ENCODE measurements at regions not wholly inside any gene's neighbourhood (a gene's known extent, or its start where the extent isn't known, plus 50 kb on each side); places are given as distances from the start of the nearest gene placed in this dataset.

GRCh38 chr20:56989516-56989915 lies 276.9 kb downstream of the BMP7 start (continued):
- TF ChIP-seq CEBPB (IDR thresholded peaks at IDR 0.05; ENCODE audit: low read depth) (no peak), ZFX (IDR thresholded peaks at IDR 0.05) (no peak), SRF (IDR thresholded peaks at IDR 0.05; ENCODE audit: low read depth) (no peak)

- intact Hi-C loops (cut with micrococcal nuclease): no loop called here
- Histone ChIP-seq H3K4me2 (ENCODE audit: low read length) (no peak overlapping the region), H3K4me3 (replicated peaks in 1 of 2; ENCODE audit: low read depth in 1 of 2, low read length in 2 of 2) (no peak overlapping the region), H3K27me3 (ENCODE audit: insufficient read depth, low read length) (no peaks in the 10 kb centered on the region), H3K9ac (ENCODE audit: low read length) (no peak overlapping the region), H3K36me3 (ENCODE audit: control insufficient read depth in 1 of 2, insufficient read depth in 2 of 2, low read length in 2 of 2) (no peaks in the 10 kb centered on the region), H3K9me3 (ENCODE audit: control insufficient read depth in 1 of 2, insufficient read depth in 1 of 2, low read depth in 1 of 2, low read length in 2 of 2) (peaks cover 0 to 2% of the 10 kb centered on the region in 2 experiments; a peak in 1 of 4 replicates), H3K4me1 (ENCODE audit: control insufficient read depth in 1 of 2, insufficient read depth in 2 of 2, low read length in 2 of 2) (peaks cover 0 to 2% of the 10 kb centered on the region in 2 experiments; a peak in 2 of 4 replicates), H2AFZ (ENCODE audit: low read depth, low read length, poor library complexity, severe bottlenecking) (no peak overlapping the region), H3K9me2 (ENCODE audit: insufficient read depth) (no peaks in the 10 kb centered on the region), H3K27ac (ENCODE audit: low read depth, low read length) (no peak overlapping the region), H4K20me1 (ENCODE audit: insufficient read depth) (no peaks in the 10 kb centered on the region), H3K79me2 (ENCODE audit: insufficient read depth, low read length) (no peaks in the 10 kb centered on the region)
- TF ChIP-seq CEBPB (IDR thresholded peaks at IDR 0.05; ENCODE audit: low read depth) (no peak), EZH2phosphoT487 (IDR thresholded peaks at IDR 0.05; ENCODE audit: borderline replicate concordance) (no peak), JUND (IDR thresholded peaks at IDR 0.05) (no peak), EGR1 (IDR thresholded peaks at IDR 0.05; ENCODE audit: low read depth) (no peak), SP1 (IDR thresholded peaks at IDR 0.05; ENCODE audit: low read depth) (no peak), FOSL1 (IDR thresholded peaks at IDR 0.05; ENCODE audit: low read depth) (no peak), TCF7L2 (IDR thresholded peaks at IDR 0.05; ENCODE audit: borderline replicate concordance, extremely low read depth, insufficient read depth, insufficient read length) (no peak)
- TF ChIP-seq, protein P1, sequence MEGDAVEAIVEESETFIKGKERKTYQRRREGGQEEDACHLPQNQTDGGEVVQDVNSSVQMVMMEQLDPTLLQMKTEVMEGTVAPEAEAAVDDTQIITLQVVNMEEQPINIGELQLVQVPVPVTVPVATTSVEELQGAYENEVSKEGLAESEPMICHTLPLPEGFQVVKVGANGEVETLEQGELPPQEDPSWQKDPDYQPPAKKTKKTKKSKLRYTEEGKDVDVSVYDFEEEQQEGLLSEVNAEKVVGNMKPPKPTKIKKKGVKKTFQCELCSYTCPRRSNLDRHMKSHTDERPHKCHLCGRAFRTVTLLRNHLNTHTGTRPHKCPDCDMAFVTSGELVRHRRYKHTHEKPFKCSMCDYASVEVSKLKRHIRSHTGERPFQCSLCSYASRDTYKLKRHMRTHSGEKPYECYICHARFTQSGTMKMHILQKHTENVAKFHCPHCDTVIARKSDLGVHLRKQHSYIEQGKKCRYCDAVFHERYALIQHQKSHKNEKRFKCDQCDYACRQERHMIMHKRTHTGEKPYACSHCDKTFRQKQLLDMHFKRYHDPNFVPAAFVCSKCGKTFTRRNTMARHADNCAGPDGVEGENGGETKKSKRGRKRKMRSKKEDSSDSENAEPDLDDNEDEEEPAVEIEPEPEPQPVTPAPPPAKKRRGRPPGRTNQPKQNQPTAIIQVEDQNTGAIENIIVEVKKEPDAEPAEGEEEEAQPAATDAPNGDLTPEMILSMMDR (IDR thresholded peaks at IDR 0.05 in 2 of 3, conservative IDR thresholded peaks at IDR 0.05 in 1 of 3; ENCODE audit: borderline replicate concordance in 1 of 3, insufficient read depth in 1 of 3, low read depth in 2 of 3, low read length in 2 of 3): no peak
- ChIA-PET CTCF (interaction anchor here (1.2 kb wide), 1 partner anchor 445 kb away, joined by 3 read pairs; no protein-coding TSS in a partner anchor), RAD21 (ENCODE audit: low non-redundant PET in 1 of 2, low total read pairs in 2 of 2, uncharacterized antibody in 2 of 2, unreplicated experiment in 2 of 2) (no interaction called here), POLR2A (no interaction called here)
- no TSS peak for BruUV-seq (replicated peaks)
- ATAC-seq: no peak
- DNase-seq (ENCODE audit: low read depth, low spot score): no peak
Observed at GRCh38 chr20:56993020-56993559, 273.4 kb downstream of the BMP7 start.
